OCI-LY7 (cell line): ENCODE measurements at regions not wholly inside any gene's neighbourhood (a gene's known extent, or its start where the extent isn't known, plus 50 kb on each side); places are given as distances from the start of the nearest gene placed in this dataset.

Source experiments
- BruUV-seq: library from RNA; stranded (reverse); fragments of 400-500 nt; replicated peaks from 2 replicates; lab custom pipeline; 2021; lab: Mats Ljungman, UMichigan
- CTCF ChIA-PET: fragments of 300-600 bp; sonication (Branson Sonifier 250); formaldehyde crosslinking; loops from one replicate; lab custom pipeline; 2022; ENCODE audit warnings: antibody characterized with exemption; ENCODE audit not compliant: unreplicated experiment; lab: Charles Lee
- POLR2A ChIA-PET: fragments of 300-600 bp; sonication (Branson Sonifier 250); formaldehyde crosslinking; loops from one replicate; lab custom pipeline; 2022; ENCODE audit warnings: antibody characterized with exemption; lab: Charles Lee
- DNase-seq: peaks from one replicate; pipeline ENCODE4 v3.0.0-alpha.2; 2015; ENCODE audit warnings: low spot score
- H2AFZ ChIP-seq: fragments of 200-600 bp; sonication (generic), shearing (Covaris generic); 2 replicates; pipeline ENCODE4 v1.6.1; 2014; ENCODE audit warnings: mild to moderate bottlenecking, antibody characterized with exemption, low read length, moderate library complexity
- H3K27ac ChIP-seq: fragments of 200-600 bp; sonication (generic); 2 replicates; pipeline ENCODE4 v1.5.1; 2014; ENCODE audit warnings: mixed run types, low read depth, mild to moderate bottlenecking, moderate library complexity, low read length, inconsistent platforms; ENCODE audit not compliant: poor library complexity, severe bottlenecking
- H3K36me3 ChIP-seq: fragments of 200-600 bp; sonication (generic); 2 replicates; pipeline ENCODE4 v1.6.1; 2014; ENCODE audit warnings: mild to moderate bottlenecking, antibody characterized with exemption, low read length, moderate library complexity, mixed read lengths; ENCODE audit not compliant: insufficient read depth
- H3K4me1 ChIP-seq: fragments of 200-600 bp; sonication (generic); 2 replicates; pipeline ENCODE4 v1.5.1; 2014; ENCODE audit warnings: mild to moderate bottlenecking, low read length; ENCODE audit not compliant: insufficient read depth, poor library complexity, severe bottlenecking
- H3K4me2 ChIP-seq: fragments of 200-600 bp; sonication (generic); 2 replicates; pipeline ENCODE4 v1.6.1; 2014; ENCODE audit warnings: mild to moderate bottlenecking, low read length
- H3K4me3 ChIP-seq: fragments of 200-600 bp; sonication (generic); 2 replicates; pipeline ENCODE4 v1.5.1; 2014; ENCODE audit warnings: mild to moderate bottlenecking, low read depth, low read length; ENCODE audit not compliant: poor library complexity, severe bottlenecking
- H3K79me2 ChIP-seq: fragments of 200-600 bp; sonication (generic); 2 replicates; pipeline ENCODE4 v1.6.1; 2016; ENCODE audit warnings: low read depth, mild to moderate bottlenecking, low read length, moderate library complexity, mixed read lengths; ENCODE audit not compliant: insufficient read depth
- H3K9me2 ChIP-seq: fragments of 200-600 bp; sonication (generic); 2 replicates; pipeline ENCODE4 v1.6.1; 2016; ENCODE audit warnings: mild to moderate bottlenecking, low read length, mixed read lengths; ENCODE audit not compliant: insufficient read depth
- H3K9me3 ChIP-seq: fragments of 200-600 bp; sonication (generic); 2 replicates; pipeline ENCODE4 v1.6.1; 2014; ENCODE audit warnings: mild to moderate bottlenecking, mixed run types, low read length, mixed read lengths
- H4K20me1 ChIP-seq: fragments of 200-600 bp; sonication (generic); 2 replicates; pipeline ENCODE4 v1.6.1; 2014; ENCODE audit warnings: mild to moderate bottlenecking, antibody characterized with exemption, low read length, moderate library complexity, mixed read lengths; ENCODE audit not compliant: insufficient read depth
- CTCF ChIP-seq: fragments of 200-600 bp; sonication (generic); conservative IDR thresholded peaks from 2 replicates; pipeline ENCODE4 v1.5.1; 2014; ENCODE audit warnings: mild to moderate bottlenecking, antibody characterized with exemption, low read length, moderate library complexity, mixed read lengths
- EZH2phosphoT487 ChIP-seq: fragments of 200-600 bp; sonication (generic); IDR thresholded peaks from 2 replicates; pipeline ENCODE4 v1.6.1; 2018; ENCODE audit warnings: low read depth, borderline replicate concordance, mild to moderate bottlenecking, mixed run types, antibody characterized with exemption, low read length, moderate library complexity, mixed read lengths
- intact Hi-C: fragments of 100-400 bp; cut with micrococcal nuclease; formaldehyde crosslinking; loops from one replicate; pipeline ENCODE4 v1.10.0; 2022; ENCODE audit not compliant: unreplicated experiment

- no peak for DNase-seq
- H3K27ac ChIP-seq, result no peak overlapping the region
- H3K36me3 ChIP-seq, result no peaks in the 10 kb centered on the region
- H3K79me2 ChIP-seq, result no peaks in the 10 kb centered on the region
- H3K4me3 ChIP-seq, result no peak overlapping the region
- H4K20me1 ChIP-seq, result no peaks in the 10 kb centered on the region
- H3K9me2 ChIP-seq, result no peaks in the 10 kb centered on the region
- BruUV-seq, result no TSS peak
- ChIA-PET CTCF (no interaction called here), POLR2A (interaction anchor here (0.7 kb wide), 1 partner anchor 489 kb away, joined by 3 read pairs; no protein-coding TSS in a partner anchor)
- intact Hi-C loops, result no loop called here
- no peak for TF ChIP-seq CTCF
- no peak for TF ChIP-seq EZH2phosphoT487
- no peak overlapping the region for H3K4me2 ChIP-seq
- no peaks in the 10 kb centered on the region for H3K9me3 ChIP-seq
- H3K4me1 ChIP-seq, result no peaks in the 10 kb centered on the region
- no peak overlapping the region for H2AFZ ChIP-seq
Measured at GRCh38 chr2:56656826-56657225, 473.0 kb downstream of the CCDC85A start.

- Histone ChIP-seq H3K9me3 (no peaks in the 10 kb centered on the region), H3K4me3 (no peak overlapping the region), H3K79me2 (no peaks in the 10 kb centered on the region), H3K36me3 (no peaks in the 10 kb centered on the region), H3K9me2 (no peaks in the 10 kb centered on the region), H2AFZ (no peak overlapping the region), H3K4me2 (no peak overlapping the region), H4K20me1 (no peaks in the 10 kb centered on the region), H3K27ac (no peak overlapping the region), H3K4me1 (no peaks in the 10 kb centered on the region)
- ChIA-PET POLR2A (no interaction called here), CTCF (no interaction called here)
- no peak for TF ChIP-seq CTCF
- TF ChIP-seq EZH2phosphoT487, result no peak
- no peak for DNase-seq
- intact Hi-C loops, result no loop called here
- no TSS peak for BruUV-seq
Measured at GRCh38 chr2:56666777-56667176, 483.0 kb downstream of the CCDC85A start.

GRCh38 chr2:56671973-56672569 lies 488.3 kb downstream of the CCDC85A start:
- Histone ChIP-seq H3K4me3 (no peak overlapping the region), H2AFZ (no peak overlapping the region), H3K9me3 (no peaks in the 10 kb centered on the region), H3K4me2 (no peak overlapping the region), H4K20me1 (no peaks in the 10 kb centered on the region), H3K36me3 (no peaks in the 10 kb centered on the region), H3K27ac (no peak overlapping the region), H3K9me2 (no peaks in the 10 kb centered on the region), H3K4me1 (no peaks in the 10 kb centered on the region), H3K79me2 (no peaks in the 10 kb centered on the region)
- CTCF ChIA-PET, result no interaction called here
- POLR2A ChIA-PET, result no interaction called here
- BruUV-seq, result no TSS peak
- no peak for DNase-seq
- intact Hi-C loops, result no loop called here
- TF ChIP-seq CTCF (no peak), EZH2phosphoT487 (no peak)
